OCI-LY1 (cell line): ENCODE measurements at regions not wholly inside any gene's neighbourhood (a gene's known extent, or its start where the extent isn't known, plus 50 kb on each side); places are given as distances from the start of the nearest gene placed in this dataset.

Experiments
- CTCF ChIP-seq: fragments of 200-600 bp; sonication (generic), shearing (Covaris generic); IDR thresholded peaks from 2 replicates; pipeline ENCODE4 v1.5.1; 2017; ENCODE audit warnings: mild to moderate bottlenecking, antibody characterized with exemption, low read length, moderate library complexity, mixed read lengths
- EZH2 ChIP-seq: fragments of 200-600 bp; sonication (generic), shearing (Covaris generic); IDR thresholded peaks from 2 replicates; pipeline ENCODE4 v1.8.0; 2017; ENCODE audit warnings: borderline replicate concordance, mixed run types, mild to moderate bottlenecking, antibody characterized with exemption, low read length, moderate library complexity, mixed read lengths

DNA sequence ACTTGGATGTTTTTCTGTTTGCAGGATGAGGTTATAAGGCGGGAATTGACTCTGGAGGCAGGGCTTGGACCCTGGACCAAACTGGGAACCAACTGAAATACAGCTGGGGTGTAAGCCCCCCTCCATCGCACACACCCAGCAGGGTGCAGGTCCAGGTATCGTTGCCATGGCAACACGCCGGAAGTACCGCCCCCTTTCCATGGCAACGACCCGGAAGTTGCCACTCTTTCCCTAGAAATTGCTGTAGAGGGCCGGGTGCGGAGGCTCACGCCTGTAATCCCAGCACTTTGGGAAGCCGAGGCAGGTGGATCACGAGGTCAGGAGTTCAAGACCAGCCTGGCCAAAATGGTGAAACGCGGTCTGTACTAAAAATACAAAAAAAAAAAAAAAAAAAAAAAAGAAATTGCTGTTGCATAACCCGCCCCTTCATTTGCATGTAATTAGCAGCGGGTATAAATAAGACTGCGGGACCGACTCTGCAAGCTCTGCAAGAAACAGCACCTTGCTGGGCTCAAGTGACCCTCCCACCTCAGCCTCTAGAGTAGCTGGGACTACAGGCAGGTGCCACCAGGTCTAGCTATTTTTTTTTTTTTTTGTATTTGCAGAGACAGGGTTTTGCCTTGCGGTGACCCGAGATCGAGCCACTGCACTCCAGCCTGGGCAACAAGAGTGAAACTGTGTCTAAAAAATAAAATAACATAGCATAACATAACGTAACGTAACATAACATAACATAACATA lies 139.6 kb downstream of the CRLF2 start:
- TF ChIP-seq CTCF: no peak
- no peak for TF ChIP-seq EZH2
